22Rv1 (cell line): ENCODE measurements at regions not wholly inside any gene's neighbourhood (a gene's known extent, or its start where the extent isn't known, plus 50 kb on each side); places are given as distances from the start of the nearest gene placed in this dataset.

Experiments
- H3K27ac ChIP-seq: fragments of 450-650 bp; 2 replicates; pipeline ENCODE4 v1.5.1; 2017
- CTCF ChIP-seq: fragments of 450-650 bp; IDR thresholded peaks from 2 replicates; pipeline ENCODE4 v1.5.1; 2017; ENCODE audit warnings: mild to moderate bottlenecking
- ZFX ChIP-seq: fragments of 450-650 bp; IDR thresholded peaks from 2 replicates; pipeline ENCODE4 v1.6.1; 2017; ENCODE audit warnings: antibody characterized with exemption, borderline replicate concordance

GRCh38 chr5:74056789-74057164 is 430.8 kb downstream of the ARHGEF28 start:
- no peak for TF ChIP-seq ZFX
- TF ChIP-seq CTCF = peak; percentile 66

GRCh38 chr5:74056107-74056788 is 430.3 kb downstream of the ARHGEF28 start:
- no peak overlapping the region for H3K27ac ChIP-seq
- no peak for TF ChIP-seq ZFX
- no peak for TF ChIP-seq CTCF

More at GRCh38 chr5:74056789-74057164, 430.8 kb downstream of the ARHGEF28 start:
- no peak overlapping the region for H3K27ac ChIP-seq

GRCh38 chr5:74055486-74056106 is 429.6 kb downstream of the ARHGEF28 start:
- H3K27ac ChIP-seq = no peak overlapping the region
- TF ChIP-seq ZFX (no peak), CTCF (no peak)

- TF ChIP-seq ZFX (no peak), CTCF (no peak)
- H3K27ac ChIP-seq = no peak overlapping the region
Observed at GRCh38 chr5:74054641-74055421, 428.8 kb downstream of the ARHGEF28 start.

GRCh38 chr5:74054139-74054538 is 428.1 kb downstream of the ARHGEF28 start:
- H3K27ac ChIP-seq = no peak overlapping the region
- no peak for TF ChIP-seq ZFX
- TF ChIP-seq CTCF = no peak

GRCh38 chr5:74052441-74053221 is 426.6 kb downstream of the ARHGEF28 start:
- no peak overlapping the region for H3K27ac ChIP-seq
- TF ChIP-seq ZFX = no peak
- no peak for TF ChIP-seq CTCF
